H7 (cell line): ENCODE measurements at regions not wholly inside any gene's neighbourhood (a gene's known extent, or its start where the extent isn't known, plus 50 kb on each side); places are given as distances from the start of the nearest gene placed in this dataset.

Experiments used
- DNase-seq: peaks from one replicate; pipeline ENCODE4 v3.0.0; 2012
- H3K27me3 ChIP-seq: 2 replicates; pipeline ENCODE4 v1.6.0; 2011; ENCODE audit warnings: mild to moderate bottlenecking, low read length; ENCODE audit not compliant: control insufficient read depth, insufficient read depth
- H3K36me3 ChIP-seq: replicated peaks from 2 replicates; pipeline ENCODE4 v1.5.1; 2011; ENCODE audit warnings: low read length; ENCODE audit not compliant: control insufficient read depth, insufficient read depth
- H3K4me3 ChIP-seq: 2 replicates; pipeline ENCODE4 v1.5.1; 2011; ENCODE audit warnings: low read depth, mild to moderate bottlenecking, control low read depth, low read length, moderate library complexity; ENCODE audit not compliant: insufficient read depth

DNA sequence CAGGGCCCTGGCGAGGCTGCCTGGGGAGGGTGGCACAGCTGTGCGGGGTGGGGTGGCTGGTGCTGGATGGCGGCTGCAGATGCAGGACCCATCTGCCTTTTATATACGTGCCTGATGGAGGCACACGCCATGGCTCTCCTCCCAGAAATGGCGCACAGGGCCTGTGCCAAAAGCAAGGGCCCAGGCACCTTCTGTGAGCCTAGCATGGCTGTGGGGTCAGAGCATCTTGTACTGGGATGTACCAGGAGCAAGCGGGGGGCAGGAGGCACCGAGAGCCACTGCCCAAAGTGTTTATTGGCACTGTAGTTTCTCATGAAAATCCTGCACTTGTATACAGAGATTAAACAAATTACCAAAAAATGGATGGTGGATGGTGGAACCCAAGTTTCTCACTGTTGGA lies 724.1 kb downstream of the GALR1 start:
- DNase-seq, result no peak
- no peak overlapping the region for H3K4me3 ChIP-seq
- H3K27me3 ChIP-seq, result no peaks in the 10 kb centered on the region
- H3K36me3 ChIP-seq, result no peaks in the 10 kb centered on the region

DNA sequence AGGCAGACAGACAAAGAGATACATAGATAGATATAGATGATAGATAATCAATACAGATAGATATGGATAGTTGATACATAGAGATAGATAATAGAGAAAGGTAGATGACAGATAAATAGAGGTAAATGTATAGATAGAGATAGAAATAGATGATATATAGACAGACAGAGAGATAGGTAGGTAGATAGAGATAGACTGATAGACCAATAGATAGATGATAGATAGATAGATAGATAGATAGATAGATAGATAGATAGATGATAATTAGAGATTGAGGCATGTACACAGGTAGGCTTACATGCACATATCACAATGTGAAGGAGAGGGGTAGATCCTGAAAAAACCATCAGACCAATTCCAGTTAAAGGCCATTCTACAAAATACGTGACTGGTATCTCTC lies 724.7 kb downstream of the GALR1 start:
- no peaks in the 10 kb centered on the region for H3K27me3 ChIP-seq
- DNase-seq, result no peak
- H3K4me3 ChIP-seq, result no peak overlapping the region
- H3K36me3 ChIP-seq, result no peaks in the 10 kb centered on the region

DNA sequence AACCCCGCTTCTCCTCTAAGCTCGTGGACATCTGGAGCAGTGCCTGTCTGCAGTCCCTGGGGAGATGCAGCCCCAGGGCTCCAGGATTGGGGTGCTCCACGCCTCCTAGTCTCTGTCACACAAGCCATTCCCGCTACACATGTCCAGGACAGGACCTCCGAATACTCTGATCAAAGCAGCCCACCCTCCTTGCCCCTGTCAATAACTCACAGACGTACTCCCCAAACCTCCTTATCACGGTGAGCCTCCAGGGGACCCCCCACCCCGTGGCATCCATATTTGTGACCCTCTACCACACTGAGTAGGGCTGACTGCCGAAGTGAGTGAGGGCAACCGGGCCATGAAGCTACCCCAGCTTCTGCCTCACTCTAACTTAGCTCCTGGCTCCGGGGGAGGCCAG lies 727.7 kb downstream of the GALR1 start:
- H3K4me3 ChIP-seq, result no peak overlapping the region
- H3K27me3 ChIP-seq, result no peaks in the 10 kb centered on the region
- DNase-seq, result no peak
- no peaks in the 10 kb centered on the region for H3K36me3 ChIP-seq

DNA sequence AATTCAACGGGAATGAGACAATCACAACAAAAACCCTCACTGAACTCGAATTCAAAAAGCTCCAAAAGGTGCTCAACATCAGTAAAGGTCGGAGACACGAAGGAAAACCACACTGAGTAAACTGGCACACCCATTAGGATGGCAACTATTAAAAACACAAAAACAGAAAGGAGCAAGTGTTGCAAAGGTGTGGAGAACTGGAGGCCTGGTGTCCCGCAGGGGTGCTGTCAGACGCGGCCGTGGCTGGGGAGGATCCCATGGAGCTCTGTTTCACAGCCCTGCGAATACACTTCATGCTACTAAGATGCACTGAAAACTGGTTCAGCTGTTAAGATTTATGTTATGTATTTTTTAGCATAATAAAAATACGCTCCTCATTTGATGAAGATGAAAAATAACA lies 730.6 kb downstream of the GALR1 start:
- Histone ChIP-seq H3K27me3 (no peaks in the 10 kb centered on the region), H3K36me3 (no peaks in the 10 kb centered on the region), H3K4me3 (no peak overlapping the region)
- DNase-seq, result no peak

DNA sequence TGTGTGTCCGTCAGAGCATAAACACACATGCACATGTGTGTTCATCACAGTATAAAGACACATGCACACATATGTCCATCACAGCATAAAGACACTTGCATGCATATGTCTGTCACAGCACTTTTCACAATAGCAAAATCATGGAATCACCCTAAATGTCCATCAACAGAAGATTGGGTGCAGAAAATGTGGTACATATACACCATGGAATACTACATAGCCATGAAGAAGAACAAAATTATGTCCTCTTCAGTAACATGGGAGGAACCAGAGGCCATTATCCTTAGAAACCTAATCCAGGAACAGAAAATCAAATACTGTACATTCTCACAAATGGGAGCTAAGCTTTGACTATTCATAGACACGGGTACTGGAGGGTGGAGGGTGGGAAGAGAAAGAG lies 732.2 kb downstream of the GALR1 start:
- Histone ChIP-seq H3K36me3 (no peaks in the 10 kb centered on the region), H3K27me3 (no peaks in the 10 kb centered on the region), H3K4me3 (no peak overlapping the region)
- no peak for DNase-seq

DNA sequence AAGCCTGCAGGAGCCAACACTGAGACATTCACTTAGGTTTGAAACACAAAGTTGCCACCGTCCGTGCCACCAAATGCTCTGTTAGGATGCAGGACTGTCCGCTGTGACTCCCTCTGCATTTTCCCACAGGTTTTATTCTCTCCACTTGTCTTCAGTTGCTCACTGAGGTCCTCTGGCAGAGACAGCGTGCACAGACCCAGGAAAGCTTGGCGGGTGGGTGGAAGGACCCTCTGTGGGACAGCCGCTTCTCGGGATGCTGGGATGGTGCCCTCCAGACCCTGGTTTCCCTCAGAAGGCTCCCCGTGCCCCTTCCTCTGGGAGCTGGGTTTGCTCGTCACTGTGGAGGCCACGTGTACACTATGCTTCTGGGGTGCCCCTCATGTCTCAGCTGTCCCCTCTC lies 733.6 kb downstream of the GALR1 start:
- H3K4me3 ChIP-seq, result no peak overlapping the region
- H3K36me3 ChIP-seq, result no peaks in the 10 kb centered on the region
- no peaks in the 10 kb centered on the region for H3K27me3 ChIP-seq
- DNase-seq, result peak; percentile 35

DNA sequence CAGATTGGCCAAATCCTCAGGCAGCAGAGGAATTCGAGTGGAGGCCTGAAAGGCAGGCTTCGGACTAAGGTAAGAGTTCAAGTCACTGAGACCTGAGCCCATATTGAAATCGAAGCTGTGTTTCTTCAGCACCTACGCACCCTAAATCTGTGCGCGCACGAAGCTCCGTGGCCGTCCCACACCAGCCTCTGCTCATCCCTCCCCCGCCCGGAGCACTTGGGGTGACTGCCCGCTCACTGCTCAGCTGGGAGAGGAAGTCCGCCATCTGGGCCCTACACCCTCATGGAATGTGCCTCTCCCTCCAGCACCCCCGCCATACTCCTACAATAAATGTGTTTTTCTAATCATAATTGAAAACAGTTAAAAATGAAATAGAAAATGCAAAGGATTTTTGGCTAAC lies 734.5 kb downstream of the GALR1 start:
- no peaks in the 10 kb centered on the region for H3K36me3 ChIP-seq

DNA sequence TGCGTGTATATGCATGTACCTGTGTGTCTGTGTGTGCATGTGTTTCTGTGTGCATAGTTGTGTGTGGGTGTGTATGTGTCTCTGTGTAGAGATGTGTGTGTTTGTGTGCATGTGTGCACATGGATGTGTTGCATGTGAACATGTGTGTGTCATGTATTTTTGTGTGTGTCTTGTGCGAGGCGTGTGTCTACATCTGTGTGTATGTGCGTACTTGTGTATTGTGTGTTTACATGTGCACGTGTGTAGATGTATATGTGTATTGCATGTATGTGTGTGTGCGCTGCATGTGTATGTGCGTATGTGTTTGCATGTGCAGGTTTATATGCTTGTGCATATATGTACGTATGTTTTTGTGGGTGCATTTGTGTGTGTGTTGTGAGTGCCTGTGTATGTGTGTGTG lies 735.2 kb downstream of the GALR1 start:
- DNase-seq, result no peak
- no peak overlapping the region for H3K4me3 ChIP-seq
- no peaks in the 10 kb centered on the region for H3K27me3 ChIP-seq
- no peaks in the 10 kb centered on the region for H3K36me3 ChIP-seq

More for the DNA sequence above, 734.5 kb downstream of the GALR1 start:
- H3K27me3 ChIP-seq, result no peaks in the 10 kb centered on the region
- DNase-seq, result no peak
- no peak overlapping the region for H3K4me3 ChIP-seq

DNA sequence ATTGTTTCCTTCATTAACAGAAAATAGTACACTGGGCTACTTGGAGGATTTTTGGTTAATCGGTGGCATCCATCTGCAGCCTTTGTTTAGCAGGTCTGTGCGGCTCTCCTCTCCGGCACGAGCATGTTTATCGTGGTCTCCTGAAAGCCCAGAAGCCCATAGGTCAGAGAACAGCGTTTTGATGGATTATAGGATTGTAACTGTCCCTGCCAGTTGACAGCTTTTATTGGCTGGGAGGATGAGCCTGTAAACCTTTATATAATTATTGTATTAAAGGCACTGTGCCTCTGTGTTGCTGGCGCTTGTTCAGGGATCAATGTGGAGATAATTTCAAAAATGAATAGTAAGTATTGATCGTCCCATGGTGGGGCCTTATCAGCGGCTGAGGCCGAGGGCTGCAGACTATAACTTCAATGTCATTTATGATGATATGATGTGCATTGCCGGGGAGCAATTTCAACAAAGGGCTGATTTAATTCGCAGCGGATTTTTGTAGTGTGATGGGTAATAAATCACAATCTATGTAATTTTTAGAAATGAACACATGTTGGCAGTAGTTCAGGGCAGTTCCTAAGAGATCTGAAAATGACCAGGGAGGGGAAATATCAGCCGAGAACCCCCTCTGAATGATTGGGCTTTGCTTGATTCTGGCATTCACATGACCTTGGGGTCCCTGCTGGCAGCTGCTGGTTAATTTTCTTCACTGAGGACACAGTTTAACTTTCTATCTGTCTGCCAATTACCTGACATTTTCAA lies 736.1 kb downstream of the GALR1 start:
- no peaks in the 10 kb centered on the region for H3K36me3 ChIP-seq
- no peak for DNase-seq
- H3K27me3 ChIP-seq, result no peaks in the 10 kb centered on the region
- no peak overlapping the region for H3K4me3 ChIP-seq

DNA sequence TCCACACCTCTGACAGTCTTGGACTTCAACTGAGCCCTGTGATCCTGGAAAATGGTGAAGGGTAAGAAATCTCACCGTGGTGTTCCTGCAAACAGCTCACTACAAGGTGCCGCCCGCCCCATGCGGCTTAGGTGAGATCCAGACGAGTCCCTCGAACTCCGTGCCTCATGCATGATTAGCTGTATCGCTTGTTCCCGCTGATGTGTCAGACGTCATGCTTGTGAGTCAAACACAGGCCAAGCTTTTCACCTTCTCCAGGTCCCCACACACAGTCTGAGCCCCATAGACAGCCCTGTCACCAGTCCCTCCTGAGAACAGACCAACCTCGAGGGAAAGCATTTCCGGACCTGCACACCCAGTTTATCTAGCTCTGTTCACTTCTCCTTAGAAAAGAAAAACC lies 740.5 kb downstream of the GALR1 start:
- H3K27me3 ChIP-seq, result no peaks in the 10 kb centered on the region
- no peaks in the 10 kb centered on the region for H3K36me3 ChIP-seq
- DNase-seq, result no peak
- no peak overlapping the region for H3K4me3 ChIP-seq

DNA sequence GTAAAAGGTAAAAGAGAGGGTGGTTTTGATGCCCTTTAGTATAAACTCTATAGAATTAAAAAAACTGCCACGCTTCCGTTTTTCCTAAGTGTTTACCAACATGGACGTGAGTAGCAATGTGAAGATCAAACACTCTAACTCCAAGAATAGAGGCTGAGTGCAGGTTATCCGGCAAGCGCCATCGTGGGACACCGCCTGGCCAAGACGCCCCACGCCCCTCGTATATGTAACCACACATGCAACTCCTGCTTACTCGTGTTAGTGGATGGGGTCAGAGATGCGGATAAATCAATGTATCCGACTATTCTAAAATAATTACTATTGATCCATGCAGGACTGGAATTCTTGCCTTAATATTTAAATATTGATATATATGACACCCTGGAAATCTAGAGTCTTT lies 741.3 kb downstream of the GALR1 start:
- Histone ChIP-seq H3K27me3 (no peaks in the 10 kb centered on the region), H3K36me3 (no peaks in the 10 kb centered on the region), H3K4me3 (no peak overlapping the region)
- no peak for DNase-seq

DNA sequence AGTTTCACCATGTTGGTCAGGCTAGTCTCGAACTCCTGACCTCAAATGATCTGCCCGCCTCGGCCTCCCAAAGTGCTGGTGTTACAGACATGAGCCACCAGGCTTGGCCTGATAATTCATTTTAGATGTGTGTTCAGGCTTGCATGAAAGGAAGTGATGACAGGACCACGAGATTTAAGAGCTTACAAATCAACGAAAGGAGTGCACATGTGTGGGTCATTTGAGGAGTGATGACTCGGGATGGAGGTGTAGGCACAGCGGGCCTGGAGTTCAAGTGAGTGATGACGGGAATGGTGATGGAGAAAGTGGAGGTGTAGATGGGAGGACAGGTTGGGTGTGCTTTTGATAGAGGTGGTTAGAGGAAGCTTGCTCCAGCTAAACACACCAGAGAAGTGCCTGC lies 742.4 kb downstream of the GALR1 start:
- H3K27me3 ChIP-seq, result no peaks in the 10 kb centered on the region
- H3K4me3 ChIP-seq, result no peak overlapping the region
- DNase-seq, result no peak
- no peaks in the 10 kb centered on the region for H3K36me3 ChIP-seq

DNA sequence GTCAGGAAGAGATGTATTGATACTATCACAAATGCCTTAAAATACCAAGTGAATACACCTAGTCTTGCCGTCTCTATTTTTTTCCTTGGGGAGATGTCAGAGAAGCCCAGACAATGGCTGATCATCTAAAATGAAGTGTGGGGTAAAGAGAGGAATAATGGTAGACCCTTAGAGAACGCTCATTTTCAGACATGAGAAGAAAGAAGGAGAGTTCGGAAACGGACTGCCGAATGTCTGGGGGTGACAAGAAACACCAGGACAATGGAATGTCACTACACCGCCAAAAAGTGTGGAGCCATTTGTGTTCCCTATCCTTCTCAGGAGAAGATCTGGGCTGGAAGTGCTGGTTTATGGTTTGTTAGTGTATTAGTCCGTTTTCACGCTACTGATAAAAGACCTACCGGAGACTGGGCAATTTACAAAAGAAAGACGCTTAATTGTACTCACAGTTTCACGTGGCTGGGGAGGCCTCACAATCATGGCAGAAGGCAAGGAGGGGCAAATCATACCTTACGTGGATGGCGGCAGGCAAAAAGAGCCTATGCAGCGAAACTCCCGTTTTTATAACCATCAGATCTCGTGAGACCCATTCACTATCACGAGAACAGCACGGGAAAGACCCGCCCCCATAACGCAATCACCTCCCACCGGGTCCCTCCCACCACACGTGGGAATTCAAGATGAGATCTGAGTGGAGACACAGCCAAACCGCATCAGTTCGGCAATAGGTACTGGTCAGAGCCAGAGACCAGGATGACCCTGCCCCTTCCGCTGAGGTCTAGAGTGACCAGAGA lies 743.7 kb downstream of the GALR1 start:
- DNase-seq, result no peak
- Histone ChIP-seq H3K27me3 (no peaks in the 10 kb centered on the region), H3K36me3 (no peaks in the 10 kb centered on the region), H3K4me3 (no peak overlapping the region)

DNA sequence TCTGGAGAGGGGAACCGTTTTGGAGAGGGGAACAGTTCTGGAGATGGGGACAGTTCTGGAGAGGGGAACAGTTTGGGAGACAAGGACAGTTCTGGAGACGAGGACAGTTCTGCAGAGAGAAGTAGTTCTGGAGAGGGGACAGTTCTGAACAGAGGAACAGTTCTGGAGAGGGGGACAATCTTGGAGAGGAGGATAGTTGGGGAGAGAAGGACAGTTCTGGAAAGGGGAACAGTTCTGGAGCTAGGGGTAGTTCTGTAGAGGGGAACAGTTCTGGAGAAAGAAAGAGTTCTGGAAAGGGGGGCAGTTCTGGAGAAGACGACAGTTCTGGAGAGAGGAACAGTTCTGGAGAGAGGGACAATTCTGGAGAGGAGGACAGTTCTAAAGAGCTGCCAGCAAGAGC lies 745.9 kb downstream of the GALR1 start:
- no peak for DNase-seq
- Histone ChIP-seq H3K36me3 (no peaks in the 10 kb centered on the region), H3K27me3 (no peaks in the 10 kb centered on the region), H3K4me3 (no peak overlapping the region)

DNA sequence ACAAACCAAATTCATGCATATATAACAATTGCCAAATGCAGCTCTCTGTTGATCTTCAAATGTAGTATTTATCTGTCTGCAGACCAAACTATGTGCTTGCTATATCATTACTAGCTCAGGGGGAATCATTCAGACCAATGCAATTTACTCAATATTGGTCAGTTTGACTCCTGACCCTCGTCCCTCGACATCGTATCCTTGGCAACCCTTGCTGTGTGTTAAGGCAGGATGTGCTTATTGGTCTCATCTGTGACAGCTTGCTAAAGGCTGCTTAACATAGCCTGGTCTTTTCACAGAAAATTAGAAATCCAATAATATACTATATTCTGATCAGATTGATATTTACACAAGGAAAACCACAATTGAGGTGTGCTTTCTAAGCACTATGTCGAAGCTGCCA lies 747.1 kb downstream of the GALR1 start:
- H3K4me3 ChIP-seq, result no peak overlapping the region
- H3K36me3 ChIP-seq, result no peaks in the 10 kb centered on the region
- H3K27me3 ChIP-seq, result no peaks in the 10 kb centered on the region
- DNase-seq, result no peak
